GM23338 (cell line): ENCODE measurements at regions not wholly inside any gene's neighbourhood (a gene's known extent, or its start where the extent isn't known, plus 50 kb on each side); places are given as distances from the start of the nearest gene placed in this dataset.

ENCODE experiments used
- CTCF ChIP-seq, 2 experiments: fragments of 200-600 bp in 1 of 2; sonication (generic) in 1 of 2; conservative IDR thresholded peaks; 2 replicates each; pipeline versions ENCODE4 v1.5.1 to v1.6.1; 2016 to 2017; ENCODE audit warnings: antibody characterized with exemption in 2 of 2, low read depth in 2 of 2, mild to moderate bottlenecking in 2 of 2, moderate library complexity in 1 of 2
- EZH2 ChIP-seq: fragments of 200-600 bp; sonication (generic); IDR thresholded peaks from one replicate; pipeline ENCODE4 v1.8.0; 2017; ENCODE audit warnings: antibody characterized with exemption, mild to moderate bottlenecking, low read depth; ENCODE audit not compliant: unreplicated experiment
- ZNF114 ChIP-seq: fragments of 250-450 bp; sonication (Bioruptor Pico); IDR thresholded peaks from 2 replicates; pipeline ENCODE4 v1.5.0; 2020; ENCODE audit warnings: mild to moderate bottlenecking, moderate library complexity

- TF ChIP-seq ZNF114: no peak
- no peak for TF ChIP-seq CTCF (conservative IDR thresholded peaks at IDR 0.05; ENCODE audit: low read depth in 2 of 2)
- TF ChIP-seq EZH2: no peak
Observed at GRCh38 chr6:154648888-154649205, 84.4 kb upstream of the SCAF8 start.
